A204.1 (cell line): ENCODE measurements at regions not wholly inside any gene's neighbourhood (a gene's known extent, or its start where the extent isn't known, plus 50 kb on each side); places are given as distances from the start of the nearest gene placed in this dataset.
"Not testable (repeated sequence)": the region's sequence is repeated elsewhere in the genome, so short reads cannot be mapped to it uniquely, and the experiment has no call there.

Experiments
- FAIRE-seq: peaks from 2 replicates; lab custom pipeline; 2012; peaks lifted over from hg19 to GRCh38; lab: Jason Lieb, UNC

DNA sequence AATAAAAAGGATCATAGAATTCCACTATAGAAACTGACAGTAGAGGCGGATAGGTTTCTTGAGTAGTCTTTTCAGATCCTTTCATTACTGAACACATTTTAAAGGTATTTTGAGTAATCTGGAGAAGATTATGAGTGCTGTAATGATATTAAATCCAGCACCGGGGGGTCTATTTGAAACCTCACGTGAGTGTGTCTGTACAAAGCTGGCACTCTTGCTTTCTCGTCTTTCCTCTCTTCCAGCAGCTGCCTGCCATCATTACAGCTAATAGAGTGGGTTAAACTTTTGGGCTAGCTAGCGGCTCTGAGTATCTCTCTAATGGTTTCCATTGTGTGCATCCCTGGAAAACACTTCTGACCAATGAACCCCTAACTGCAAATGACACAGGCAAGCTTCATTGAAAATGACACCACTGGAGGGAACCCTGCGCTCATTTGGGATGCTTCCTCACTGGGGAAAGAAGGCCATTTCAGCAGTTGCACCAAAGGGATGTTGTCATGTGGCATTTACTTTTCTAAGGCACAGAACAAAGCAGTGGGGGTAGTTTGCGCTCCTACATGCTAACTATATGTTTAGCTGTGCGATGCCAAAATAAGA lies 101.0 kb downstream of the HRH4 start:
- no peak for FAIRE-seq

DNA sequence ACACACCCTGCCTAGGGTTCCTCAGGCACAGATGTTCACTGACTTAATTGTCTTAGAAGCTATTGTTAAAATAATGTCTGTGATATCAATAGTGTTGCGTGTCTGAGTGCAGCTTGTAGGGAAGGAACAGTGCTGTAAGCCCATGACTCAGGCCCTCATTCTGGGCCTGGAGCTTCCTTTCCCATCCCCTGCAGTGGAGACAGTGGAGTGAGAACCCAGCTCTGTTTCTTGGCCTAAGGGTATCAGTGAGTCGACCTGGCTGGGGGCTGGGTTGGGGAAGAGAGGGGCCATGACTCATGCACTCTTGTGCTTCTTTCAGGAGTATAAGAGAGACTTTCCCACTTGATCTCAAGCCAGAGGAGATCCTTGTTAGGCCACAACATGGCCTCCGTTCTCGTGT lies 106.8 kb downstream of the HRH4 start:
- no peak for FAIRE-seq

DNA sequence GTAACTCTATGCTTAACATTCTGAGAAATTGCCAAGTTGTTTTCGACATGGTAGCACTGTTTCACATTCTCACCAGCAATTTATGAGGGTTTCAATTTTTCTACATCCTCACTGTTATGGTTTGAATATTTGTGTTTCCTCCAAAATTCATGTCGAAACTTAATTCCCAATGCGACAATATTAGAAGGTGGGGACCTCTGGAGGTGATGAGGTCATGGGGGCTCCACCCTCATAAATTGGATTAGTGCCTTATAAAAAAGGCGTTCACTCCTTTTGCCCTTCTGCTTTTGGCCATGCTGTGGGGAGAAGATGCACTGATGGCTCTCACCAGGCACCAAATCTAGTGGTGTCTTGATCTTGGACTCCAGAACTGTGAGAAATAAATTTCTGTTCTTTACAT lies 110.3 kb downstream of the HRH4 start:
- FAIRE-seq, result no peak

DNA sequence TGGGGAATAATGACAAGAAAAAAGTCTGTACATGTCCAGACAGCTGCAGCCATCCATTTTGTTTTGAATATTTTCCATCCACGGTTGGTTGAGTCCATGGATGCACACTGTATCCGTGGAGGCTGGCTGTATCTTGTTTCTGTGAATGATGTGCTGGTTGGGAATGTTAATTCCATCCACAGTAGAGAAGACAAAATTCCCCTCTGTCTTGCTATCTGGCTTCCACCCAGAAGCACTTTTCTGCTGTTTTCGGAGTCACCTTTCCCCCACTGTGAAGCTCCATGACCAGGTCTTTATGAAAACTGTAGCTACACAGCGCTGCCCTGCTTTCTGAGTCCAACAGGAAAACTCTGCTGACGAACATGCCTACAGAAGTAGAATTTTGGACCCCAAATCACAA lies 122.3 kb downstream of the HRH4 start:
- FAIRE-seq, result no peak

DNA sequence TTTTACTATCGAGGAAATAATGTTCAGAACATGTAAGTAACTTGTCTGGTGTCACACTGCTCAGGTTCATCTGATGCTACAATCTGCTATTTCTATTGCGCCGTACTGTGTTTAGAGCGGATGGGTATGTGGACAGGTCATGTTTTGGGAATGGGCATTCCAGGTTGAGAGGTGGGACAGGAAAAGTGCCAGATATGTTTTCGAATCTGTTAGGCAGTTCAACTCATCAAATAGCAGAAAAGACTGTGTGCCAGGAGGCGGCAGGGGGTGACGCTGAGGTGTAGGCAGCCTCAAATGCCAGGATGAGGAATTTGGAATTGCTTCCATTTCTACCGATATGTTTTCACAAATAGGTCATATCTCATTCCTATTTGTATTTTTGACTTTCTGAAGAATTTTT lies 123.8 kb downstream of the HRH4 start:
- FAIRE-seq, result no peak

DNA sequence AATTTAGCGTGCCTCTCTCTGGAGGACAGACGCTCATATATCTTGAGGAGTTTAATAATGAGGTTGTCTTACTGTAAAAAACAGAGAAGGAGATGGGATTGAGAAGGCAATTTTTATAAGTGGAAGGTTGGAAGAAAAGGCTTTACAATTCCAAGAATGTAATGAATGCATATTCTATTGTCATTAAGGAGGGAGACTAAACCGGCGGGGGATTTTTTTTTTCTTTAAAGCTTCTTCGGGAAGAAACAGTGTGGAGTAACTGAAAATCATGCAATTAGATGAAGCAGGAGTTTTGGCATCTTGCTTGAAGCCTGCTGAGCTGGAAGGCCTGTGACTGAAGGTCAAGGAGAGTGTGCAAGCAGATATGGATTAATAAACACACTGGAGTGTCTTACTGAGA lies 124.4 kb downstream of the HRH4 start:
- no peak for FAIRE-seq

DNA sequence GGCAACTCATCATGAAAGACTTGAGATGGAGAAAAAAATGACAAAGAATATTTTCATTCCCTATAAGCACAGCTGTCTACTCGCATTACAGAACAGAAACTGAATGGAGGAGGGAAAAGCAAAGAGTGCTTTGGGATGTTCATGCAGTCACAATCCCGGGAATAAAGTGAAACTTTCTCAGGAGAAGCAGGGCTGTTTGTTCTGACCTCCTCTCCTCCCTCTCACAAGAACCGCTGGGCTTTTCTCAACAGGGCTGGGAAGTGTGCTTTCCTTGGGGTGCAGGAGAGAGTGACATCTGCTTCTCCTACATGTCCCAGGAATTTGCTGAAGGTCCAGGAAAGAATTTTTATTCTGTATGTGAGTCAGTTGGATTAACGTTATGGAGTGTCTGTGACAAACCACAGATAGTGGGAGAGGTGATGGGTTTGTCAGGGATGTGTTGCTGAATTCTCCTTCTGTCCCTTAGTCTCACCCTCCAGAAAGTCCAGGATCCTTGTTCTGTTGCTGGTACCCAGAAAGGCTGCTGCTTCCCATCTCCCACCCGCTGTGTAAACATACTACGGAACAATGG lies 125.6 kb downstream of the HRH4 start:
- FAIRE-seq, result no peak

DNA sequence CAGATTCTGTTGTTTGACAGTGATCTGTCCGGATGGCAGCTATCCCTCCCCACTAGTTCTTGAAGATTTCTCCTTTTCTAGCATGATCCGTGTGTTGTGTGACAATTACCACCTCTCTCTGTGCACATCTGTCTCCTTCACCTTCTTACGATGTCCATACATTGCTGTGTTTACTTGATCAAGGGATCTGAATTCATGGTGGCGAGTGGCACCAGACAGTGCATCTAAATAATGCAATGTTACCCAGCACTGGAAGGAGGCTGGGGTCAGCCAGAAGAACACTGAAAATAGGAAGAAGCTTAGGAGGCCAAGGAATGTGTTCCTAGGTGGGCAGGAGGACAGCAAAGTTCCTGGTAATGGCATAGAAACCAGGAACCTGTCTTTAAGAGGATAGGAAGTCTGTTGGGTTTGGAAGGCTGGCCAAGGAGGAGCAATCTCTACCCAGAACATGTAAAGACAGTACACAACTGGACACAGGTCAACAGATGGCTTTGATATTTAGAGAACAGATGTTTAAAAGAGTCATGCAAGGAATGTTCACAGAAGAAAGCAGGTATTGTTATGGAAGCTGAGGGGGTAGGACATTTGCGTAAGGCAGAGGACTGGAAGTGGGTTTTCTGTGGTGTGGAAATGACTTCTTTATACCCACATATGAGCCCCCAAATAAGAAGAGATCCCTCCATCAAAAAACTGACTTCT lies 126.4 kb downstream of the HRH4 start:
- no peak for FAIRE-seq

DNA sequence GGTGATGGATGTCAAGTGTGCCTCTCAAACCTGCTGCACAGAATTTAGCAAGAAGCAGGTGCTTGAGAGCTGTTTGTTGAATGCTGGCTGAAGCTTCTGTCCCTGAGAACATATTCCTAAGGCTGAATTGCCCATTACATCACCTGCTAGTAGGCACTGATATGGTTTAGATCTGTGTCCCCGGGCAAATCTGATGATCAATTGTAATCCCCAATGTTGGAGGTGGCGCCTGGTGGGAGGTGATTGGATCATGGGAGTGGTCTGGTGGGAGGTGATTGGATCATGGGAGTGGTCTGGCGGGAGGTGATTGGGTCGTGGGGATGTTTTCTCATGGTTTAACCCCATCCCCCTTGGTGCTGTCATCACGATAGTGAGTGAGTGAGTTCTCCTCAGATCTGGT lies 128.0 kb downstream of the HRH4 start:
- FAIRE-seq, result no peak

DNA sequence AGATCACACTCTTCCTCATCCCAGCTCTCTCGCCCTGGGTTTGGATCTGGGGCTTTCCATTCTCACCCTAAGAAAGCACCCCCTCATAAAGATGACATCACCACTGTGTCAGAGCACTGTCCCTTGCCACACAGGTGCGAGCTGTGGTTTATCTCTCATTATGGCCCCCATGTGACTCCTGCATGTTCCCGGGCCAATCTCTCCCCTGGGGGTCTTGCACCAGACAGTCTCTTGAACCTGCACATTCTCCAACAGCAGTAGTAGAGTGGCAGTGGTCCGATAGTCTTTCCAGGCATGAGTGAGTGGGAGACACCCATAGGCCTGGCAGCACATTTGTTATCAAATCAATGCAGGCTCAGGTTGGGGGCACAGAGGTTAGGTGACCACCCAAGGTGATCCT lies 130.5 kb downstream of the HRH4 start:
- no peak for FAIRE-seq

DNA sequence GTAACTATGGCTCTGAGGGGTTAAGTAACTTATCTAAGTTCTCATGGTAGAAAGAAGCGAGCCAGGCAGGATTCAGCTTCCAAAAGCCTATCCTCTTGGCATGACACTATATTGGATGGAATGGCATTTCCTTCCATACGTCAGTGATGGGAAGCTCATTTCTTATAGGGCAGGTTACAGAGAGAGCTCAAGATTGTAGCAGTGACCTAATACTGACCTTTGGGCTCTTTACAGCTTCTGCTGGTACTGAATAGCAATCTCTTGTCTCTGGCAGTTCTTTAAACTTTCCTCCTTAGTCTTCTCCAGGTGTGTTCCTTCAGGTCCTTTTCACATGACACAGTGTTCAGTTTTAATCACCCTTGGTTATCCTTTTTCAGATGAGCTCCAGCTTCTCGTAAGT lies 133.0 kb downstream of the HRH4 start:
- no peak for FAIRE-seq

DNA sequence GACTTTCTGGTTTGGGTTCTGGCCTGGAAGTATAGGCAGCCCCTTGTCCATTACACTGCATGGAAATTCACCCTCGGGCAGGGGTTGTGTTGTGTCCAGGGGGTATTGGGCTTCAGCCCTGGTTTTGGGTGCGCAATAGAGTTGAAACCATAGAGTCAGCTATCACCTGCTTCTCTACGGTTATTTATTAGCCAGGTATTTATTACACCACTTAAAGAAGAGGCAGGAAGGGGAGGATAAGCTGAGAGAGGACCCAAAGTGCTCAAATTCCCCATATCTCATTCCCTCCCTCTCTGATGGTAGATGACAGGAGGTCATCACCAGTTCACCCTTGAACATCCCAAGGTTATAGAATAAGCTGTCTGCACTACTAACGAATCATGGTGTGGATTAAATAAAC lies 133.4 kb downstream of the HRH4 start:
- no peak for FAIRE-seq

DNA sequence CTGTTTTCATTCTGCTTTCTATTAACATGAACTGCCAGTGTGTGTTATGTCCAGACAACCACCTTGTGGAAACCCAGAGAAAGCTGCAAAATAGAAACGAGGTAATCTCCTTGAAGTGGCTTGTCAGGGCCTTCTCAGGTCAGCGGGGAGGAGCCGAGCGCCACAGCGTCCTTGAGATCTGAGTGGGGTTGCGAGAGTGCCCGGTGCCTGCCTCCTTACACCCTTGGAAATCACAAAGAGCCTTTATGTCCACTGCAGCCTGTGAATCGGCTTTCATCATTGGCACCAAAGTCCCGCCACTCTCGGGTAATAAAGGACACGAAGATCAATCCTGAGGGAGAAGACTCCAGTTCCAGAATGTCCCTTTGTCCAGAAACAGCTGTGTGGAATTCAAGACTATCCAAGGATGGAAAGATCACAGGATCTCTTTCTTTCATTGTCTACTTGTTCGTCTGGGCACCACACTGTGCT lies 135.2 kb downstream of the HRH4 start:
- no peak for FAIRE-seq

DNA sequence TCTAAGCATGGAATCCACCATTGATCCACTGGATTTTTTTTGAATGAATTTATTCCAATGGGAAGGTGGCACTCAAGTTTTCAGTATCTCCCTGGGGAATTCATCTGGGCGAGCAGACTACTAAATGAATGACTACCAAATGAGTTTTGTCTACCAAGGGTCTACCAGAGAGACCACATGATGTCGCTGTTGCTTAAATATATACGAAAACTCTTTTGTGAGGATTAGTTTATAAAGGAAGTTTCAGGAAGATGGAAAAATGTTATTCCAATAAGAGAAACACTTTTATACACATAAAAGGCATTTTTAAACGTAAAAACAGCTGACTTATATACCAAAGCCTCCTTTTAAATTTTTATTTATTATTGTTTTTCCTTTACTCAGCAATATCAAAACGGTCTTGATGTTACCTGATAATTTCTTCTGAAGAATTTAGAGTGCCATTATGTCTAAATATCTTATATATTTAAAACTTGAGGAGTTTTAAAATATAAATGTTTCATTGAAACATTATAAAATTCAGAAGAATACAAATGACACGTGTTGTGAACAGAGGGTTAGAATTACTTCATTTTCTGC lies 139.7 kb downstream of the HRH4 start:
- peak; percentile 96 for FAIRE-seq

DNA sequence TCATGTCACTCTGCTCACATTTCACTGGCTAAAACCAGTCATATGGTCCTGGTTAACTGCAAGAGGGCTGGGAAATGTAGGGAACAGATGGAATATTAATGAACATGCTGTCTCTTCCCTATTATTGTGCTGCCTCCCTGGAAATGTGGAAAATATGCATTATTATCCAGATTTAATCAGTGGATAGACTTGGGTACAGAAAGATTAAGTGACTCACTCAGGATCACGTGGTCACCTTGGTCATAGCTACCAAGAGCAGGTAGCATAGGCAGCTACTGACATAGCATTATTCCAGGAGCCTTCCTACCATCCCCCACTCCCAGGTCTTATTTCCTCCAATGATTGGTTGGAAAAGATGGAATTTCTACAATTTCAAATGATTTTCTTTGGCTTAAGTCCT lies 141.1 kb downstream of the HRH4 start:
- FAIRE-seq, result no peak

DNA sequence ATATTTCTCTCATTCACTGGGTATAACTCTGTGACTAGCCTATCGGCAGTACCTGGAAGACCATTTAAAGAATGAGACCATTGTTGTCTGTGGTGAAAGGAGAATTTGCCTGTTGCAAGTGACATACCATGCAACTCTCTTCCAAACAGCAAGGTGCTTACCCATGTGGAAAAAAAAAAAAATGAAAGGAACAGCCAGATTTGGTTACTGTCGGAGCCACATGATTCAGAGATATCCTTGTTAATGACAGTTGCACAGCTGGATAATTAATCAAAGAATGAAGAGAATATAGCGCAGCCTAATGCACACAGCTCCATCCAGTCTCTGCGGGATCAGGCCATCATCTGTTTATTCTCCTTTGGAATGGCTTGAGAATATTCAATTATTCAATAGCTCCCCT lies 141.8 kb downstream of the HRH4 start:
- FAIRE-seq, result no peak

DNA sequence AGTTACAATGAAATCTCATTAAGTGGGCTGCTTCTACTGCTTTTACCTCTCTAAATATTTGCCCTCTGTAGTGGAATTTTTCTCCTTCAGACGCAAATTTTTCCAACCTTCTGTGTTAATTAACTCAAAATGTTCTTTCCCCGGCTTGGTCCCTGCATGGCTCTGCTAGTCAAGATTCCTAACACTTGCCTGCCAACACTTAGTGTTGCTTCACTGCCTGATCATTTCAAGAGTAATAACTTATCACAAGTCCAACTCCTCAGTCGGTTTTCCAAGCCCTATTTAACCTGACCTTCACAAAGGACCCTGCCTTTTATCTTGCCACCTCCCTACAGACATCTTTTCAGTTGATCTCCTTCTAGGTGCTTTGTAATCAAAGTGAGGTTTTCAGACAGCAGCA lies 142.7 kb downstream of the HRH4 start:
- no peak for FAIRE-seq

DNA sequence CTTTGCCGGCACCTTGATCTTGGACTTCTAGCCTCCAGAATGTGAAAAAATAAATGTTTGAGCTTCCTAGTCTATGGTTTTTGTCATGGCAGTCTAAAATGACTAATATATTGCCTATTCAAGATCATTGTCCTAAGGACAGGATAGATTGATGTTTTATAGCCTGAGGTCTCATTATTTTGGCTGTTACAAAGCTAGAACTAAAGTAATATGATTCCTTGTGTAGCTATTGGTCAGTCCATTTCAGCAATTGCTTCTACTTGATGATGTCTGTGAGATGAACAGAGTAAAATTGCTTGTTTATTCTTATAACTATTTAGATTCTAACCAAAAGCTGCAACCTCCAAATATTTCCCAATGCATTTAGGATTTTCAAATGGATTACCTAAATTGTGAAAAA lies 145.0 kb downstream of the HRH4 start:
- no peak for FAIRE-seq

DNA sequence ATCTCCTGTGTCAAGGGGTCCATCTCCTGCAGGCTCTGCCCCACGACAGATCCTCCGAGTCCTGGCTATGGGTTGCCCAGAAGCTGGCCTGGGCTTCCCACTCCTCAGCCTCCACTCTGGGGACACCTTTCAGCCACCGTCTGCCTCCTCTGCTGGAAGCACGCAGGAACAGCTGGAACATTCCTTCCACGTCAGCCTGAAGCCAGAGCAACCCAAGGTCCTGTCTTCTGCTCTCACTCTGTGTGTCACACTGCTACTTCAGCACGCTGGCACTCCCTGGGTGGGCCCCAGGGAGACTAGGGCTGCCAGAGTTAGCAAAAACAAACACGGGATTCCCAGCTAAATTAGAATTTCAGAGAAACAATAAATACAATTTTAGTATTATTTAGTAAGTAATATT lies 148.8 kb downstream of the HRH4 start:
- no peak for FAIRE-seq

DNA sequence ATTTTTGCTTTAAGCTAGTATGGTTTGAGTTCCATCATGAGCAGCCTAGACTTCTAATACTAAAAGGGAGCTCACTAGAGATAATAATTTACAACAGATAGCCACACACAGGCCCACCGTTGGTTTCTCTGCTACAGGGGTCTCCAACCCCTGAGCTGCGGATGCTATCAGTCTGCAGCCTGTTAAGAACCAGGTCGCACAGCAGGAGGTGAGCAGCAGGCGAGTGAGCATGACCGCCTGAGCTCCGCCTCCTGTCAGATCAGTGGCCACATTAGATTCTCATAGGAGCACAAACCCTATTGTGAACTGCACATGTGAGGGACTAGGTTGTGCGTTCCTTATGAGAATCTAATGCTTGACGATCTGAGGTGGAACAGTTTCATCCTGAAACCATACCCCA lies 150.6 kb downstream of the HRH4 start:
- FAIRE-seq, result no peak

DNA sequence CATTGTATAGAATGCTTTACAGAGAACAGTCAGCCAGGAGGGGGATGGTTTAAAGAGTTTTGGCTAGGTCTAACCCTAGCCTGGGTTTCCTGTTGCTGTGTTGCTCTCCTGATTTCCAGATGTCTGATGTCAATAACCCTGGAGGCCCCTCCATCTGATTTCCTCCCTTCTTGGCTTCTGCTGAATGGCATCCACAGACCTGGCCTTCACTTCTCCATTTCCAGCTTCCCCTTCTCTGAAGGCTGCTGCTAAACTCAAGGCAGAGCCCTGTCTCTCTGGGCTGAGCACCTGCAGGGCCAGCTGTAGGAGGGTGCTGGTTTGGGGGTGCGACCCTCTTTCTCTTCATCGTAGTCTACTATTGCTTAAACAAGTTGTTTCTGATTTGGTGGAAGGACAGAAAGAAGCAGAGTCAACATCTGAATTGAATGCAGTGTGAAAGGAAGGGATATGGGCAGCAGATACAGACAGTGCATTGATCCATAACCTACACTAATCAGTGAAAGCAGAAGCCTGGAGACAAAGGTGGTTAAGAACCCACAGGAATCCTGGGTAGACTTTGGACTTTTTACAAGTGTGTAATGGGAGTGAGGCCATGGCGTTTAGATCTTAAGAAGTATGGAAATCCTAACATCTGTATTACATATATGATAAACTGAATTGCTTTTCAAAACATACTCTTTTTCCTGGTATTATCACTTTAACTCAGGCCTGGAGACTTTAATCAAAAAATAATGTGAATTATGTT lies 153.6 kb downstream of the HRH4 start:
- FAIRE-seq, result no peak

DNA sequence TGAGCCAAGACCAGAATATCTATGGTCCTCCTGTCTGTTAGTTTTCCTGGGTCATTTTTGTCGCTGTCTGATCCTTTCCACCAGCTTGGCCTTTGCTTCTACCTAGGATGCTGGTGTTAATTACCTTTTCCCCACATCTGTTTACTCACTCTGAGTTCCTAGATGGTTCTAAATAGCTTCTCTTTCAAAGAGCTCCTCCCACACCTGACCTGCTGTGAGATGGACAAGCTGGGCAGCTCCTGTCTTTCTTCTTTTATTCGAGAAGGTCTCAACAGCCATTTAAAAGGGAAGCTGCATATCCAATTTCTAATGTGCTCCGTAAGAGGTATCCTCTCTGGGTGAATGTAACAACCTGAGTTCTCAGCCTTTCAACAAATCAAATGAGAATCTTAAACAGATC lies 156.2 kb downstream of the HRH4 start:
- FAIRE-seq, result no peak

DNA sequence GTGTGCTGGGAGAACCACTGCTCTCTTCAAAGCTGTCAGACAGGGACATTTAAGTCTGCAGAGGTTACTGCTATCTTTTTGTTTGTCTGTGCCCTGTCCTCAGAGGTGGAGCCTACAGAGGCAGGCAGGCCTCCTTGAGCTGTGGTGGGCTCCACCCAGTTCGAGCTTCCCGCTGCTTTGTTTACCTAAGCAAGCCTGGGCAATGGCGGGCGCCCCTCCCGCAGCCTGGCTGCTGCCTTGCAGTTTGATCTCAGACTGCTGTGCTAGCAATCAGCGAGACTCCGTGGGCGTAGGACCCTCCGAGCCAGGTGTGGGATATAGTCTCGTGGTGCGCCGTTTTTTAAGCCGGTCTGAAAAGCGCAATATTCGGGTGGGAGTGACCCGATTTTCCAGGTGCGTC lies 164.0 kb downstream of the HRH4 start:
- FAIRE-seq, result not testable (repeated sequence)
